ENCODE measurements at regions not wholly inside any gene's neighbourhood (a gene's known extent, or its start where the extent isn't known, plus 50 kb on each side); places are given as distances from the start of the nearest gene placed in this dataset.

DNA sequence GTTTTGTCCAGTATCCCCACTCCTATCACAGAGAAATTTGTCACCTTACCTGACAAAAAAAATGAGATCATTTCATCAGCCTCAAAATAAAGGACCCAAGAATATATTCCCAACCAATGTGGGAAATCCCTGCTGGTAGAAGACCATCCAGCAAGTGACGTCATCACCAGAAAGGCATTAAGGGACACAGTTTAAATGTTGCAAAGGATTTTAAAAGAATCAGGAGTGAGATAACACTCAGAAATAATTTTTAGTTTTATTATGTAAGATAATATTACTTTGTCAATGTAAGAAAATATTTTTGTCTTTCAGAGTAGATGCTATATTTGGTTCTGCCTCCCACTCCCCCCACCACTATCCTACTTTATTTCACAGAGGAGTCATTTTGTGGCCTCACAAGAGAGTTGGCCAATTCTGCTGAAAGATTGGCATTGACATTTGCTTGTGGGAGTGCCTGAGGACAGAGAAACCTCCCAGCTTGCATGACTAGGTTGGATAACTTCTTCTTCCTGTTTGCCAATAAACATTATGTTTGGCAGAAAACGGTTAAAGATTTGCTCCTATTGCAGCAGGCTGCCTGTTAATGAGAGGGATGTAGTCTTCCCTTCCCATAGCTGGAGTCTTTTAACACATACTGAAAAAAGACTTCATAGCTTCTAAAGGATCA is 288.6 kb upstream of the DAB2 start:
- TF ChIP-seq, protein P1, sequence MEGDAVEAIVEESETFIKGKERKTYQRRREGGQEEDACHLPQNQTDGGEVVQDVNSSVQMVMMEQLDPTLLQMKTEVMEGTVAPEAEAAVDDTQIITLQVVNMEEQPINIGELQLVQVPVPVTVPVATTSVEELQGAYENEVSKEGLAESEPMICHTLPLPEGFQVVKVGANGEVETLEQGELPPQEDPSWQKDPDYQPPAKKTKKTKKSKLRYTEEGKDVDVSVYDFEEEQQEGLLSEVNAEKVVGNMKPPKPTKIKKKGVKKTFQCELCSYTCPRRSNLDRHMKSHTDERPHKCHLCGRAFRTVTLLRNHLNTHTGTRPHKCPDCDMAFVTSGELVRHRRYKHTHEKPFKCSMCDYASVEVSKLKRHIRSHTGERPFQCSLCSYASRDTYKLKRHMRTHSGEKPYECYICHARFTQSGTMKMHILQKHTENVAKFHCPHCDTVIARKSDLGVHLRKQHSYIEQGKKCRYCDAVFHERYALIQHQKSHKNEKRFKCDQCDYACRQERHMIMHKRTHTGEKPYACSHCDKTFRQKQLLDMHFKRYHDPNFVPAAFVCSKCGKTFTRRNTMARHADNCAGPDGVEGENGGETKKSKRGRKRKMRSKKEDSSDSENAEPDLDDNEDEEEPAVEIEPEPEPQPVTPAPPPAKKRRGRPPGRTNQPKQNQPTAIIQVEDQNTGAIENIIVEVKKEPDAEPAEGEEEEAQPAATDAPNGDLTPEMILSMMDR (IDR thresholded peaks at IDR 0.05; ENCODE audit: low read length) = no peak
- TF ChIP-seq EZH2 (optimal IDR thresholded peaks at IDR 0.05; ENCODE audit: low read depth, low read length) = no peak

Data from MM.1S (cell line).